GM23338 (cell line): ENCODE measurements at regions not wholly inside any gene's neighbourhood (a gene's known extent, or its start where the extent isn't known, plus 50 kb on each side); places are given as distances from the start of the nearest gene placed in this dataset.

Experiments used
- CREB1 ChIP-seq: fragments of 250-450 bp; sonication (Bioruptor Pico); IDR thresholded peaks from 2 replicates; pipeline ENCODE4 v1.5.0; 2020; ENCODE audit warnings: low read depth, mild to moderate bottlenecking, moderate library complexity
- EZH2 ChIP-seq: fragments of 200-600 bp; sonication (generic); IDR thresholded peaks from one replicate; pipeline ENCODE4 v1.8.0; 2017; ENCODE audit warnings: antibody characterized with exemption, mild to moderate bottlenecking, low read depth; ENCODE audit not compliant: unreplicated experiment
- EZH2phosphoT487 ChIP-seq: fragments of 200-600 bp; sonication (generic); IDR thresholded peaks from one replicate; pipeline ENCODE4 v1.8.1; 2018; ENCODE audit warnings: antibody characterized with exemption; ENCODE audit not compliant: unreplicated experiment
- JUNB ChIP-seq: IDR thresholded peaks from one replicate; pipeline ENCODE4 v1.6.1; 2016; ENCODE audit warnings: antibody characterized with exemption; ENCODE audit not compliant: unreplicated experiment
- NANOG ChIP-seq: IDR thresholded peaks from 2 replicates; pipeline ENCODE4 v1.6.1; 2016; ENCODE audit warnings: antibody characterized with exemption, borderline replicate concordance
- ZNF114 ChIP-seq: fragments of 250-450 bp; sonication (Bioruptor Pico); IDR thresholded peaks from 2 replicates; pipeline ENCODE4 v1.5.0; 2020; ENCODE audit warnings: mild to moderate bottlenecking, moderate library complexity
- ZNF331 ChIP-seq: fragments of 250-450 bp; sonication (Bioruptor Pico); IDR thresholded peaks from 2 replicates; pipeline ENCODE4 v1.5.0; 2020; ENCODE audit warnings: low read depth, mild to moderate bottlenecking, moderate library complexity
- TF ChIP-seq, protein P1 (sequence below): fragments of 250-450 bp; sonication (Bioruptor Pico); IDR thresholded peaks from 2 replicates; pipeline ENCODE4 v1.5.0; 2020; ENCODE audit warnings: mild to moderate bottlenecking, moderate library complexity
- TF ChIP-seq, protein P2 (sequence below): IDR thresholded peaks from 2 replicates; pipeline ENCODE4 v1.6.1; 2016; ENCODE audit warnings: antibody characterized with exemption
- TF ChIP-seq, protein P3 (sequence below), 2 experiments: fragments of 200-600 bp in 1 of 2; sonication (generic) in 1 of 2; conservative IDR thresholded peaks; 2 replicates each; pipeline versions ENCODE4 v1.5.1 to v1.6.1; 2016 to 2017; ENCODE audit warnings: antibody characterized with exemption in 2 of 2, low read depth in 2 of 2, mild to moderate bottlenecking in 2 of 2, moderate library complexity in 1 of 2

DNA sequence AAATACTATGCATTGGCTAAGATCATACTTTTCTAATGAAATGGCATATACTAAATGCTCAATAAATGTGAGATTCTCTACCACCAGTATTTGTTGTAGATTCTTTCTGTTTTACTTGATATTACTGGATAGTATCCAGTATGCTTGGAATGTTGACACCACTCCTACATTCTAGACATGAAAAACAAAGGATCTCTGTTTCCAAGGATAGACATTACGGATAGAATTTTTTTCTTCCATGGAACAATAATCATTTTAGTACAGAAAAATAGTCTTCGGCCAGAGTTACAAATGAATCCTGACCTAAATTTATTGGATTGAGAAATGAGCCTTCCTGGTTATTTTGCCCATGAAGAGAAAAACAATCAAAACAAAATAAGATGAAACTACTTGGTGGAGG, 258.2 kb upstream of the NT5E start (continued):
- TF ChIP-seq, protein P1, sequence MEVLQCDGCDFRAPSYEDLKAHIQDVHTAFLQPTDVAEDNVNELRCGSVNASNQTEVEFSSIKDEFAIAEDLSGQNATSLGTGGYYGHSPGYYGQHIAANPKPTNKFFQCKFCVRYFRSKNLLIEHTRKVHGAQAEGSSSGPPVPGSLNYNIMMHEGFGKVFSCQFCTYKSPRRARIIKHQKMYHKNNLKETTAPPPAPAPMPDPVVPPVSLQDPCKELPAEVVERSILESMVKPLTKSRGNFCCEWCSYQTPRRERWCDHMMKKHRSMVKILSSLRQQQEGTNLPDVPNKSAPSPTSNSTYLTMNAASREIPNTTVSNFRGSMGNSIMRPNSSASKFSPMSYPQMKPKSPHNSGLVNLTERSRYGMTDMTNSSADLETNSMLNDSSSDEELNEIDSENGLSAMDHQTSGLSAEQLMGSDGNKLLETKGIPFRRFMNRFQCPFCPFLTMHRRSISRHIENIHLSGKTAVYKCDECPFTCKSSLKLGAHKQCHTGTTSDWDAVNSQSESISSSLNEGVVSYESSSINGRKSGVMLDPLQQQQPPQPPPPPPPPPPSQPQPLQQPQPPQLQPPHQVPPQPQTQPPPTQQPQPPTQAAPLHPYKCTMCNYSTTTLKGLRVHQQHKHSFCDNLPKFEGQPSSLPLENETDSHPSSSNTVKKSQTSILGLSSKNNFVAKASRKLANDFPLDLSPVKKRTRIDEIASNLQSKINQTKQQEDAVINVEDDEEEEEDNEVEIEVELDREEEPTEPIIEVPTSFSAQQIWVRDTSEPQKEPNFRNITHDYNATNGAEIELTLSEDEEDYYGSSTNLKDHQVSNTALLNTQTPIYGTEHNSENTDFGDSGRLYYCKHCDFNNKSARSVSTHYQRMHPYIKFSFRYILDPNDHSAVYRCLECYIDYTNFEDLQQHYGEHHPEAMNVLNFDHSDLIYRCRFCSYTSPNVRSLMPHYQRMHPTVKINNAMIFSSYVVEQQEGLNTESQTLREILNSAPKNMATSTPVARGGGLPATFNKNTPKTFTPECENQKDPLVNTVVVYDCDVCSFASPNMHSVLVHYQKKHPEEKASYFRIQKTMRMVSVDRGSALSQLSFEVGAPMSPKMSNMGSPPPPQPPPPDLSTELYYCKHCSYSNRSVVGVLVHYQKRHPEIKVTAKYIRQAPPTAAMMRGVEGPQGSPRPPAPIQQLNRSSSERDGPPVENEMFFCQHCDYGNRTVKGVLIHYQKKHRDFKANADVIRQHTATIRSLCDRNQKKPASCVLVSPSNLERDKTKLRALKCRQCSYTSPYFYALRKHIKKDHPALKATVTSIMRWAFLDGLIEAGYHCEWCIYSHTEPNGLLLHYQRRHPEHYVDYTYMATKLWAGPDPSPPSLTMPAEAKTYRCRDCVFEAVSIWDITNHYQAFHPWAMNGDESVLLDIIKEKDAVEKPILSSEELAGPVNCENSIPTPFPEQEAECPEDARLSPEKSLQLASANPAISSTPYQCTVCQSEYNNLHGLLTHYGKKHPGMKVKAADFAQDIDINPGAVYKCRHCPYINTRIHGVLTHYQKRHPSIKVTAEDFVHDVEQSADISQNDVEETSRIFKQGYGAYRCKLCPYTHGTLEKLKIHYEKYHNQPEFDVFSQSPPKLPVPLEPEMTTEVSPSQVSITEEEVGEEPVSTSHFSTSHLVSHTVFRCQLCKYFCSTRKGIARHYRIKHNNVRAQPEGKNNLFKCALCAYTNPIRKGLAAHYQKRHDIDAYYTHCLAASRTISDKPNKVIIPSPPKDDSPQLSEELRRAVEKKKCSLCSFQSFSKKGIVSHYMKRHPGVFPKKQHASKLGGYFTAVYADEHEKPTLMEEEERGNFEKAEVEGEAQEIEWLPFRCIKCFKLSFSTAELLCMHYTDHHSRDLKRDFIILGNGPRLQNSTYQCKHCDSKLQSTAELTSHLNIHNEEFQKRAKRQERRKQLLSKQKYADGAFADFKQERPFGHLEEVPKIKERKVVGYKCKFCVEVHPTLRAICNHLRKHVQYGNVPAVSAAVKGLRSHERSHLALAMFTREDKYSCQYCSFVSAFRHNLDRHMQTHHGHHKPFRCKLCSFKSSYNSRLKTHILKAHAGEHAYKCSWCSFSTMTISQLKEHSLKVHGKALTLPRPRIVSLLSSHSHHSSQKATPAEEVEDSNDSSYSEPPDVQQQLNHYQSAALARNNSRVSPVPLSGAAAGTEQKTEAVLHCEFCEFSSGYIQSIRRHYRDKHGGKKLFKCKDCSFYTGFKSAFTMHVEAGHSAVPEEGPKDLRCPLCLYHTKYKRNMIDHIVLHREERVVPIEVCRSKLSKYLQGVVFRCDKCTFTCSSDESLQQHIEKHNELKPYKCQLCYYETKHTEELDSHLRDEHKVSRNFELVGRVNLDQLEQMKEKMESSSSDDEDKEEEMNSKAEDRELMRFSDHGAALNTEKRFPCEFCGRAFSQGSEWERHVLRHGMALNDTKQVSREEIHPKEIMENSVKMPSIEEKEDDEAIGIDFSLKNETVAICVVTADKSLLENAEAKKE (CRISPR knock-in tag), result no peak
- TF ChIP-seq NANOG (no peak), JUNB (no peak), EZH2phosphoT487 (no peak), ZNF331 (CRISPR knock-in tag) (no peak), CREB1 (no peak), EZH2 (no peak), ZNF114 (no peak)
- TF ChIP-seq, protein P2, sequence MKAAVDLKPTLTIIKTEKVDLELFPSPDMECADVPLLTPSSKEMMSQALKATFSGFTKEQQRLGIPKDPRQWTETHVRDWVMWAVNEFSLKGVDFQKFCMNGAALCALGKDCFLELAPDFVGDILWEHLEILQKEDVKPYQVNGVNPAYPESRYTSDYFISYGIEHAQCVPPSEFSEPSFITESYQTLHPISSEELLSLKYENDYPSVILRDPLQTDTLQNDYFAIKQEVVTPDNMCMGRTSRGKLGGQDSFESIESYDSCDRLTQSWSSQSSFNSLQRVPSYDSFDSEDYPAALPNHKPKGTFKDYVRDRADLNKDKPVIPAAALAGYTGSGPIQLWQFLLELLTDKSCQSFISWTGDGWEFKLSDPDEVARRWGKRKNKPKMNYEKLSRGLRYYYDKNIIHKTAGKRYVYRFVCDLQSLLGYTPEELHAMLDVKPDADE, result no peak
- TF ChIP-seq, protein P3, sequence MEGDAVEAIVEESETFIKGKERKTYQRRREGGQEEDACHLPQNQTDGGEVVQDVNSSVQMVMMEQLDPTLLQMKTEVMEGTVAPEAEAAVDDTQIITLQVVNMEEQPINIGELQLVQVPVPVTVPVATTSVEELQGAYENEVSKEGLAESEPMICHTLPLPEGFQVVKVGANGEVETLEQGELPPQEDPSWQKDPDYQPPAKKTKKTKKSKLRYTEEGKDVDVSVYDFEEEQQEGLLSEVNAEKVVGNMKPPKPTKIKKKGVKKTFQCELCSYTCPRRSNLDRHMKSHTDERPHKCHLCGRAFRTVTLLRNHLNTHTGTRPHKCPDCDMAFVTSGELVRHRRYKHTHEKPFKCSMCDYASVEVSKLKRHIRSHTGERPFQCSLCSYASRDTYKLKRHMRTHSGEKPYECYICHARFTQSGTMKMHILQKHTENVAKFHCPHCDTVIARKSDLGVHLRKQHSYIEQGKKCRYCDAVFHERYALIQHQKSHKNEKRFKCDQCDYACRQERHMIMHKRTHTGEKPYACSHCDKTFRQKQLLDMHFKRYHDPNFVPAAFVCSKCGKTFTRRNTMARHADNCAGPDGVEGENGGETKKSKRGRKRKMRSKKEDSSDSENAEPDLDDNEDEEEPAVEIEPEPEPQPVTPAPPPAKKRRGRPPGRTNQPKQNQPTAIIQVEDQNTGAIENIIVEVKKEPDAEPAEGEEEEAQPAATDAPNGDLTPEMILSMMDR (conservative IDR thresholded peaks at IDR 0.05; ENCODE audit: low read depth in 2 of 2), result no peak
